Keratinocyte (primary cell): ENCODE measurements at regions not wholly inside any gene's neighbourhood (a gene's known extent, or its start where the extent isn't known, plus 50 kb on each side); places are given as distances from the start of the nearest gene placed in this dataset.

Experiments used
- DNase-seq: peaks from one replicate; pipeline ENCODE4 v3.0.0-alpha.2; 2011; ENCODE audit warnings: low read depth, missing footprints, low spot score
- FAIRE-seq: peaks from 2 replicates; lab custom pipeline; 2011; peaks lifted over from hg19 to GRCh38; lab: Jason Lieb, UNC
- H2AFZ ChIP-seq: 2 replicates; pipeline ENCODE4 v1.6.0; 2012; ENCODE audit warnings: low read length, control low read depth, inconsistent platforms; ENCODE audit not compliant: control insufficient read depth
- H3K27ac ChIP-seq: 2 replicates; pipeline ENCODE4 v1.5.1; 2011; ENCODE audit warnings: low read length; ENCODE audit not compliant: control insufficient read depth, insufficient read depth
- H3K27me3 ChIP-seq: 3 replicates; pipeline ENCODE4 v1.6.0; 2011; ENCODE audit warnings: low read length; ENCODE audit not compliant: control insufficient read depth, insufficient read depth; ENCODE audit errors: extremely low read depth
- H3K36me3 ChIP-seq, 2 experiments: 2 replicates in 1 of 2; 3 replicates in 1 of 2; pipeline ENCODE4 v1.5.1; 2011; ENCODE audit warnings: low read length in 2 of 2, mild to moderate bottlenecking in 1 of 2; ENCODE audit not compliant: control insufficient read depth in 2 of 2, insufficient read depth in 2 of 2; ENCODE audit errors: extremely low read depth in 1 of 2
- H3K4me1 ChIP-seq: 3 replicates; pipeline ENCODE4 v1.5.1; 2011; ENCODE audit warnings: low read length; ENCODE audit not compliant: control insufficient read depth, insufficient read depth; ENCODE audit errors: extremely low read depth
- H3K4me2 ChIP-seq: 3 replicates; pipeline ENCODE4 v1.6.0; 2011; ENCODE audit warnings: low read depth, low read length; ENCODE audit not compliant: control insufficient read depth, insufficient read depth; ENCODE audit errors: extremely low read depth
- H3K4me3 ChIP-seq, 3 experiments: fragments of 200-600 bp in 1 of 3; sonication (generic) in 1 of 3; 2 replicates in 2 of 3; 3 replicates in 1 of 3; pipeline ENCODE4 v1.5.1; 2011 to 2016; ENCODE audit warnings: low read length in 3 of 3, mild to moderate bottlenecking in 3 of 3, control low read depth in 2 of 3, inconsistent platforms in 1 of 3, low read depth in 1 of 3, mixed read lengths in 1 of 3, mixed run types in 1 of 3, moderate library complexity in 1 of 3; ENCODE audit not compliant: control insufficient read depth in 2 of 3, insufficient read depth in 2 of 3; ENCODE audit errors: extremely low read depth in 1 of 3
- H3K79me2 ChIP-seq: 2 replicates; pipeline ENCODE4 v1.6.0; 2012; ENCODE audit warnings: low read length; ENCODE audit not compliant: control insufficient read depth, insufficient read depth
- H3K9ac ChIP-seq: 3 replicates; pipeline ENCODE4 v1.6.0; 2011; ENCODE audit warnings: low read length; ENCODE audit not compliant: control insufficient read depth, insufficient read depth; ENCODE audit errors: extremely low read depth
- H3K9me1 ChIP-seq: 3 replicates; pipeline ENCODE4 v1.6.0; 2011; ENCODE audit warnings: low read length; ENCODE audit not compliant: control insufficient read depth, insufficient read depth; ENCODE audit errors: extremely low read depth
- H3K9me3 ChIP-seq: 2 replicates; pipeline ENCODE4 v1.5.1; 2012; ENCODE audit warnings: low read depth, low read length; ENCODE audit not compliant: control insufficient read depth
- H4K20me1 ChIP-seq: 3 replicates; pipeline ENCODE4 v1.6.0; 2011; ENCODE audit warnings: low read length; ENCODE audit not compliant: control insufficient read depth, insufficient read depth; ENCODE audit errors: extremely low read depth
- CTCF ChIP-seq, 3 experiments: IDR thresholded peaks in 1 of 3; conservative IDR thresholded peaks in 1 of 3; optimal IDR thresholded peaks in 1 of 3; 2 replicates in 2 of 3; 3 replicates in 1 of 3; pipeline versions ENCODE3 to v1.5.1; 2011; ENCODE audit warnings: low read length in 3 of 3, mild to moderate bottlenecking in 3 of 3, moderate library complexity in 2 of 3, control low read depth in 1 of 3, inconsistent platforms in 1 of 3; ENCODE audit not compliant: insufficient read depth in 2 of 3; ENCODE audit errors: extremely low read depth in 1 of 3
- EZH2 ChIP-seq: IDR thresholded peaks from one replicate; pipeline ENCODE4 v1.6.1; 2012; ENCODE audit warnings: inconsistent platforms, mild to moderate bottlenecking, low read length, moderate library complexity
- dilution Hi-C: fragments of 300-500 bp; cut with MboI; formaldehyde crosslinking; loops from one replicate; pipeline ENCODE4 v1.7.0; 2020; ENCODE audit warnings: low sequenced_read_pairs; ENCODE audit not compliant: extremely low pct_ligation_motif_present

GRCh38 chr16:22624800-22625533 is 114.3 kb downstream of the NPIPB5 start:
- dilution Hi-C loops = no loop called here
- H3K27ac ChIP-seq = peak overlapping the region; percentile 38
- H3K79me2 ChIP-seq = no peaks in the 10 kb centered on the region
- H3K9ac ChIP-seq = no peak overlapping the region
- H4K20me1 ChIP-seq = no peaks in the 10 kb centered on the region
- DNase-seq (peak; percentile 79), FAIRE-seq (peak; percentile 79)
- no peak overlapping the region for H3K4me3 ChIP-seq
- H3K36me3 ChIP-seq = no peaks in the 10 kb centered on the region
- no peaks in the 10 kb centered on the region for H3K9me1 ChIP-seq
- peaks cover 42% of the 10 kb centered on the region for H3K4me1 ChIP-seq
- no peaks in the 10 kb centered on the region for H3K27me3 ChIP-seq
- no peak for TF ChIP-seq EZH2
- TF ChIP-seq CTCF (optimal IDR thresholded peaks at IDR 0.05 in 1 of 3, IDR thresholded peaks at IDR 0.05 in 1 of 3, conservative IDR thresholded peaks at IDR 0.05 in 1 of 3; ENCODE audit: extremely low read depth in 1 of 3, insufficient read depth in 2 of 3, low read length in 3 of 3) = no peak
- no peaks in the 10 kb centered on the region for H3K9me3 ChIP-seq
- H2AFZ ChIP-seq = no peak overlapping the region
- peak overlapping the region; percentile 31 for H3K4me2 ChIP-seq

- no peaks in the 10 kb centered on the region for H3K9me1 ChIP-seq
- no peaks in the 10 kb centered on the region for H4K20me1 ChIP-seq
- DNase-seq = peak; percentile 73
- no peaks in the 10 kb centered on the region for H3K9me3 ChIP-seq
- H2AFZ ChIP-seq = no peak overlapping the region
- H3K4me2 ChIP-seq = peak overlapping the region; percentile 4
- TF ChIP-seq EZH2 = no peak
- TF ChIP-seq CTCF (optimal IDR thresholded peaks at IDR 0.05 in 1 of 3, IDR thresholded peaks at IDR 0.05 in 1 of 3, conservative IDR thresholded peaks at IDR 0.05 in 1 of 3; ENCODE audit: extremely low read depth in 1 of 3, insufficient read depth in 2 of 3, low read length in 3 of 3) = no peak
- peaks cover 42% of the 10 kb centered on the region for H3K4me1 ChIP-seq
- H3K4me3 ChIP-seq = no peak overlapping the region
- H3K36me3 ChIP-seq = no peaks in the 10 kb centered on the region
- H3K27me3 ChIP-seq = no peaks in the 10 kb centered on the region
- no peaks in the 10 kb centered on the region for H3K79me2 ChIP-seq
- H3K27ac ChIP-seq = peak overlapping the region; percentile 38
- H3K9ac ChIP-seq = no peak overlapping the region
- dilution Hi-C loops = no loop called here
- FAIRE-seq = peak; percentile 74
Measured at GRCh38 chr16:22625967-22626366, 115.3 kb downstream of the NPIPB5 start.
